HG03103 (cell line): ENCODE measurements at regions not wholly inside any gene's neighbourhood (a gene's known extent, or its start where the extent isn't known, plus 50 kb on each side); places are given as distances from the start of the nearest gene placed in this dataset.
"Not testable (repeated sequence)": the region's sequence is repeated elsewhere in the genome, so short reads cannot be mapped to it uniquely, and the experiment has no call there.

Source experiments
- ATAC-seq: cut with Tn5 transposase; IDR thresholded peaks from one replicate; pipeline ENCODE4 v1.9.1; 2021; ENCODE audit warnings: low read depth; ENCODE audit not compliant: unreplicated experiment

GRCh38 chr15:87557881-87558280 lies 698.7 kb downstream of the NTRK3 start:
- no peak for ATAC-seq

GRCh38 chr15:87556886-87557285 lies 699.7 kb downstream of the NTRK3 start:
- no peak for ATAC-seq

GRCh38 chr15:87549860-87550259 lies 706.7 kb downstream of the NTRK3 start:
- ATAC-seq = no peak

- no peak for ATAC-seq
These were observed 707.2 kb downstream of the NTRK3 start for GRCh38 chr15:87549296-87549695.

- ATAC-seq = not testable (repeated sequence)
These were observed 707.9 kb downstream of the NTRK3 start for GRCh38 chr15:87548590-87548989.

GRCh38 chr15:87547470-87548181 lies 708.9 kb downstream of the NTRK3 start:
- no peak for ATAC-seq

GRCh38 chr15:87538327-87538834 lies 718.2 kb downstream of the NTRK3 start:
- ATAC-seq = no peak

- no peak for ATAC-seq
These were observed 719.2 kb downstream of the NTRK3 start for GRCh38 chr15:87537295-87537694.

- not testable (repeated sequence) for ATAC-seq
These were observed 722.9 kb downstream of the NTRK3 start for GRCh38 chr15:87533637-87534036.

- no peak for ATAC-seq
These were observed 727.7 kb downstream of the NTRK3 start for GRCh38 chr15:87528873-87529272.

GRCh38 chr15:87527875-87528274 lies 728.7 kb downstream of the NTRK3 start:
- ATAC-seq = no peak

GRCh38 chr15:87527416-87527815 lies 729.1 kb downstream of the NTRK3 start:
- ATAC-seq = no peak

GRCh38 chr15:87523516-87523915 lies 733.0 kb downstream of the NTRK3 start:
- no peak for ATAC-seq

- no peak for ATAC-seq
These were observed 733.5 kb downstream of the NTRK3 start for GRCh38 chr15:87522997-87523396.

- ATAC-seq = no peak
These were observed 737.6 kb downstream of the NTRK3 start for GRCh38 chr15:87518957-87519356.

- no peak for ATAC-seq
These were observed 748.5 kb downstream of the NTRK3 start for GRCh38 chr15:87508086-87508485.

- no peak for ATAC-seq
These were observed 754.4 kb downstream of the NTRK3 start for GRCh38 chr15:87502173-87502572.

- no peak for ATAC-seq
These were observed 756.3 kb downstream of the NTRK3 start for GRCh38 chr15:87500240-87500639.

GRCh38 chr15:87498560-87498959 lies 758.0 kb downstream of the NTRK3 start:
- no peak for ATAC-seq

GRCh38 chr15:87496795-87497194 lies 759.7 kb downstream of the NTRK3 start:
- ATAC-seq = no peak

- ATAC-seq = no peak
These were observed 760.4 kb downstream of the NTRK3 start for GRCh38 chr15:87496109-87496508.

GRCh38 chr15:87493803-87494202 lies 762.7 kb downstream of the NTRK3 start:
- ATAC-seq = no peak

GRCh38 chr15:87492321-87492720 lies 764.2 kb downstream of the NTRK3 start:
- no peak for ATAC-seq
